PC-3 (cell line): ENCODE measurements at regions not wholly inside any gene's neighbourhood (a gene's known extent, or its start where the extent isn't known, plus 50 kb on each side); places are given as distances from the start of the nearest gene placed in this dataset.

Experiments used
- ATAC-seq: fragments of 200-7000 bp; cut with Tn5 transposase; 2 replicates; pipeline ENCODE4 v1.9.1; 2020; ENCODE audit warnings: mild to moderate bottlenecking, moderate library complexity
- BruUV-seq: library from RNA; stranded (reverse); fragments of 400-500 nt; replicated peaks from 2 replicates; lab custom pipeline; 2021; lab: Mats Ljungman, UMichigan
- CTCF ChIA-PET: fragments of 300-600 bp; sonication (Branson Sonifier 250); formaldehyde crosslinking; loops from one replicate; lab custom pipeline; 2022; ENCODE audit warnings: antibody characterized with exemption; lab: Charles Lee
- POLR2A ChIA-PET: fragments of 300-600 bp; sonication (Branson Sonifier 250); formaldehyde crosslinking; loops from one replicate; lab custom pipeline; 2022; ENCODE audit warnings: antibody characterized with exemption; ENCODE audit not compliant: unreplicated experiment; lab: Charles Lee
- DNase-seq: peaks from one replicate; pipeline ENCODE4 v3.0.0-alpha.2; 2015
- H2AFZ ChIP-seq: fragments of 300-600 bp; sonication (generic); 2 replicates; pipeline ENCODE4 v1.6.0; 2016; ENCODE audit warnings: antibody characterized with exemption, low read length
- H3F3A ChIP-seq: fragments of 300-600 bp; sonication (generic); one replicate; pipeline ENCODE4 v1.6.0; 2017; ENCODE audit warnings: antibody characterized with exemption, low read length, control low read depth, mild to moderate bottlenecking; ENCODE audit not compliant: unreplicated experiment
- H3K27ac ChIP-seq: fragments of 300-600 bp; sonication (generic); 2 replicates; pipeline ENCODE4 v1.5.1; 2016; ENCODE audit warnings: mild to moderate bottlenecking, low read length
- H3K27me3 ChIP-seq: fragments of 300-600 bp; sonication (generic); 2 replicates; pipeline ENCODE4 v1.6.1; 2016; ENCODE audit warnings: low read length, mixed read lengths
- H3K36me3 ChIP-seq: fragments of 300-600 bp; sonication (generic); 2 replicates; pipeline ENCODE4 v1.6.1; 2016; ENCODE audit warnings: low read depth, mixed run types, low read length, mixed read lengths
- H3K4me1 ChIP-seq: fragments of 300-600 bp; sonication (generic); 2 replicates; pipeline ENCODE4 v1.5.1; 2016; ENCODE audit warnings: low read length; ENCODE audit not compliant: insufficient read depth
- H3K4me2 ChIP-seq: fragments of 300-600 bp; sonication (generic); 2 replicates; pipeline ENCODE4 v1.6.0; 2016; ENCODE audit warnings: low read length
- H3K4me3 ChIP-seq: fragments of 300-600 bp; sonication (generic); 2 replicates; pipeline ENCODE4 v1.5.1; 2016; ENCODE audit warnings: mild to moderate bottlenecking, low read length, mixed read lengths
- H3K79me2 ChIP-seq: fragments of 300-600 bp; sonication (generic); 2 replicates; pipeline ENCODE4 v1.6.1; 2017; ENCODE audit warnings: low read length, mixed read lengths
- H3K9ac ChIP-seq: fragments of 300-600 bp; sonication (generic); 2 replicates; pipeline ENCODE4 v1.6.0; 2016; ENCODE audit warnings: mild to moderate bottlenecking, low read length
- H3K9me2 ChIP-seq: fragments of 300-600 bp; sonication (generic); replicated peaks from 2 replicates; pipeline ENCODE4 v1.6.1; 2016; ENCODE audit warnings: mixed run types, low read length, mixed read lengths
- H3K9me3 ChIP-seq: fragments of 300-600 bp; sonication (generic); 2 replicates; pipeline ENCODE4 v1.6.1; 2016; ENCODE audit warnings: low read length, mixed read lengths
- H4K20me1 ChIP-seq: fragments of 300-600 bp; sonication (generic); 2 replicates; pipeline ENCODE4 v1.6.1; 2016; ENCODE audit warnings: low read length, mixed read lengths
- EZH2 ChIP-seq: fragments of 300-600 bp; sonication (generic); IDR thresholded peaks from one replicate; pipeline ENCODE4 v1.6.1; 2017; ENCODE audit warnings: antibody characterized with exemption, mild to moderate bottlenecking, low read length; ENCODE audit not compliant: unreplicated experiment
- EZH2phosphoT487 ChIP-seq: fragments of 300-600 bp; sonication (generic); IDR thresholded peaks from 2 replicates; pipeline ENCODE4 v1.6.1; 2018; ENCODE audit warnings: mild to moderate bottlenecking, antibody characterized with exemption, low read length, borderline replicate concordance
- intact Hi-C: fragments of 100-400 bp; cut with micrococcal nuclease; formaldehyde crosslinking; loops from 2 replicates; pipeline ENCODE4 v1.9.0; 2023
- TF ChIP-seq, protein P1 (sequence below): fragments of 300-600 bp; sonication (generic); conservative IDR thresholded peaks from 2 replicates; pipeline ENCODE4 v1.5.1; 2017; ENCODE audit warnings: antibody characterized with exemption, low read depth, mild to moderate bottlenecking, low read length

- Histone ChIP-seq H3K79me2 (no peaks in the 10 kb centered on the region), H3K4me1 (no peaks in the 10 kb centered on the region), H3K9me3 (no peaks in the 10 kb centered on the region), H3K36me3 (no peaks in the 10 kb centered on the region), H3K27ac (0 out of 2 replicates have a peak overlapping the region, but pooled peaks have one; percentile 16), H3K4me3 (no peak overlapping the region), H3K9me2 (no peaks in the 10 kb centered on the region), H2AFZ (no peak overlapping the region), H4K20me1 (no peaks in the 10 kb centered on the region), H3K9ac (no peak overlapping the region; the same call in 1 of the 2 replicates), H3F3A (no peaks in the 10 kb centered on the region), H3K4me2 (no peak overlapping the region), H3K27me3 (peaks cover 48% of the 10 kb centered on the region)
- TF ChIP-seq EZH2phosphoT487 (no peak), EZH2 (no peak)
- TF ChIP-seq, protein P1, sequence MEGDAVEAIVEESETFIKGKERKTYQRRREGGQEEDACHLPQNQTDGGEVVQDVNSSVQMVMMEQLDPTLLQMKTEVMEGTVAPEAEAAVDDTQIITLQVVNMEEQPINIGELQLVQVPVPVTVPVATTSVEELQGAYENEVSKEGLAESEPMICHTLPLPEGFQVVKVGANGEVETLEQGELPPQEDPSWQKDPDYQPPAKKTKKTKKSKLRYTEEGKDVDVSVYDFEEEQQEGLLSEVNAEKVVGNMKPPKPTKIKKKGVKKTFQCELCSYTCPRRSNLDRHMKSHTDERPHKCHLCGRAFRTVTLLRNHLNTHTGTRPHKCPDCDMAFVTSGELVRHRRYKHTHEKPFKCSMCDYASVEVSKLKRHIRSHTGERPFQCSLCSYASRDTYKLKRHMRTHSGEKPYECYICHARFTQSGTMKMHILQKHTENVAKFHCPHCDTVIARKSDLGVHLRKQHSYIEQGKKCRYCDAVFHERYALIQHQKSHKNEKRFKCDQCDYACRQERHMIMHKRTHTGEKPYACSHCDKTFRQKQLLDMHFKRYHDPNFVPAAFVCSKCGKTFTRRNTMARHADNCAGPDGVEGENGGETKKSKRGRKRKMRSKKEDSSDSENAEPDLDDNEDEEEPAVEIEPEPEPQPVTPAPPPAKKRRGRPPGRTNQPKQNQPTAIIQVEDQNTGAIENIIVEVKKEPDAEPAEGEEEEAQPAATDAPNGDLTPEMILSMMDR = no peak
- ATAC-seq = no peak
- BruUV-seq = no TSS peak
- intact Hi-C loops = no loop called here
- ChIA-PET CTCF (no interaction called here), POLR2A (no interaction called here)
- DNase-seq = no peak
Measured at GRCh38 chr4:180100433-180101344, 2142.5 kb upstream of the TENM3 start.

DNA sequence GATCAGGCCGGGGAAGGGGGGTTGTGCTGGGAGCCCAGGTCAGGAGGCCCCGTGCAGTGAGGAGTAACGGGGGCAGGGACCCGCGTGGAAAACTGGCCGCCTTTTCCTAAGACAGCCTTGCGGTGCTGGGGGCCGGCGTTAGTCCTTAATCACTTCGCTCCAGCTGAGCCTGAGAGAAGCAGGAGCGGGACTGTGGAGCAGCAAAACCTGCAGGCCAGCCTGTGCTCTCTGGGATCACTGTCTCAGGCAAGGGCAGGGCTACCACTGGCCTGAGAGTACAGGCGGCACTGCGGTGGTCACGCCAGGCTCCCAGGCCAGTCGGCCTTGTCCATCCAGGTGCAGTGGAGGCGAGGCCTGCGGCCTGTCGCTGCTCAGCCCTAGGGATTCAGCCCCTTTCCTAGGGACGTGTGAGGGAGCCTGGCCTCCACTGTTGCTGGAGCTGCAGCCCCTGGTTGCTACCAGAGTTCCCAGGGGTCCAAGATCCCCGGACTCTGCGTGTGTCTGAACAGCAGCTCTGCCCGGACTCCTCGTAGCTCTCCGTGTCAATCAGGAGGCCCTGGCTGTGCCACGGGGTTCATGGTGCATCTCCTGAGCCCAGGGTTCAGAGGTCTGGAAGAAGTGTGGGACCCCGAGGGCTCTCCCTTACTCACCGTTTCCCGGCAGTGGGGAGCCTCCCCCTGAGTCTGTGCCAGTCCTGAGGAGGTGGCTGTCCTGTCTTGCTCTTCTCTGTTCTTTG lies 2141.7 kb upstream of the TENM3 start:
- Histone ChIP-seq H3K9me2 (no peaks in the 10 kb centered on the region), H3K27ac (no peak overlapping the region), H3K4me1 (no peaks in the 10 kb centered on the region), H2AFZ (no peak overlapping the region), H3K4me2 (no peak overlapping the region), H3K36me3 (no peaks in the 10 kb centered on the region), H3K27me3 (peaks cover 48% of the 10 kb centered on the region), H3K4me3 (no peak overlapping the region), H3F3A (no peaks in the 10 kb centered on the region), H3K9ac (peak overlapping the region; percentile 10; the same call in 1 of the 2 replicates), H4K20me1 (no peaks in the 10 kb centered on the region), H3K9me3 (no peaks in the 10 kb centered on the region), H3K79me2 (no peaks in the 10 kb centered on the region)
- ChIA-PET POLR2A (no interaction called here), CTCF (no interaction called here)
- BruUV-seq = no TSS peak
- TF ChIP-seq, protein P1 = no peak
- TF ChIP-seq EZH2phosphoT487 (no peak), EZH2 (no peak)
- no peak for DNase-seq
- intact Hi-C loops = no loop called here
- ATAC-seq = no peak
